Cortex of kidney (tissue), 1 donor: ENCODE measurements at regions not wholly inside any gene's neighbourhood (a gene's known extent, or its start where the extent isn't known, plus 50 kb on each side); places are given as distances from the start of the nearest gene placed in this dataset.
"Not testable (repeated sequence)": the region's sequence is repeated elsewhere in the genome, so short reads cannot be mapped to it uniquely, and the experiment has no call there.

ENCODE experiments used
- DNase-seq: peaks from one replicate; lab custom pipeline; 2025; lab: John Stamatoyannopoulos, UW

- DNase-seq, result not testable (repeated sequence)
These were observed 102.8 kb upstream of the OSBPL11 start for GRCh38 chr3:125697979-125698640.

DNA sequence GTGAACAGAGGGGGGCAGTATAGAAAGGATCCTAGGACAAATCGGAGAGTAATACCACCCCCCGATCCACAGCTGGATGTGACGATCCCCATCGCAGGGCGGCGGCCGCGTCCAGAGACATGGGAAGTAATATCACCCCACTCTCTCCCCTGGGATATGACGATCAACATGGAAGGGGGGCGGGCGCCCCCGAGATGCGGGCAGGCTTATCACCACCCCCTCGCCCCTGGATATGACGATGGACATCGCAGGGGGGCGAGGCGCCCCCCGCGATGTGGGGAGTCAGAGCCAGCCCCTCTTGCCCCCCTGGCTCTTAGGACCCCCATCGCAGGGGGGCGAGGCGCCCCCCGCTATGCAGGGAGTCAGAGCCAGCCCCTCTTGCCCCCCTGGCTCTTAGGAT, 120.4 kb upstream of the OSBPL11 start:
- no peak for DNase-seq

DNA sequence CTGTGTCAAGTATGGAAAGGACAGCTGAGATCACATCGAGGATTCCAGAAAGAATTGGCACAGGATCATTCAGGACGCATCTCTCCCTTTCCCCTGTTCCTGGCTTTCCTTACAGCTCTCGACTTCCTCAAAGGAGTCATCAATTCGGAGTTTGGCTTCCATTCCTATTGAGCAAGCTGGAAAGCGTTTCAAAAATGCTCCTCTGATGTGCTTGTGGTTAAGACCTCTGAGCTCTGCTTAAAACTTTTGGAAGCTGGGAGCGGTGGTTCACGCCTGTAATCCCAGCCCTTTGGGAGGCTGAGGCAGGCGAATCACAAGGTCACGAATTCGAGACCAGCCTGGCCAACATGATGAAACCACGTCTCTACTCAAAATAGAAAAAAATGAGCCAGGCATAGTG, 136.9 kb upstream of the OSBPL11 start:
- DNase-seq, result not testable (repeated sequence)

DNA sequence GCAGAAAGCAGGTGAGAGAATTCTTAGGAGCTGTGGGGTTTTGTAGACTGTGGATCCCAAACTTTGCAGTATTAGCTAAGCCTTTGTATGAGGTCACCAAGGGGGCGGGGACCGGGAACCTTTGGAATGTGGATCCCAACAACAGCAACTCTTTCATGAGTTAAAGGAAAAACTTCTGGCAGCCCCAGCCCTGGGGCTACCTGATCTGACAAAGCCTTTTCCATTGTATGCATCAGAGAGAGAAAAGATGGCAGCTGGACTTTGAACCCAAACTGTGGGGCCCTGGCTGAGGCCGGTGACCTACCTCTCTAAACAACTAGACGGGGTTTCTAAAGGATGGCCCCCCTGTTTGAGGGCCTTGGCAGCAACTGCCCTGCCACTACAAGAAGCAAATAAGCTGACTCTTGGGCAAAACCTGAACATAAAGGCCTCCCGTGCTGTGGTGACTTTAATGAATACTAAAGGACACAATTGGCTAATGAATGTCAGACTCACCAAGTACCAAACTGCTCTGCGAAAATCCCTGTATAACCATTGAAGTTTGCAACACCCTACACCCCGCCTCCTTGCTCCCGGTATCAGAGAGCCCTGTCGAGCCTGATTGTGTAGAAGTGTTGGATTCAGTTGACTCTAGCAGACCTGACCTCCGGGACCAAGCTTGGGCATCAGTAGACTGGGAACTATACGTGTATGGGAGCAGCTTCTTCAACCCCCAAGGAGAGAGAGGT, 146.9 kb upstream of the OSBPL11 start:
- not testable (repeated sequence) for DNase-seq

- DNase-seq, result not testable (repeated sequence)
These were observed 147.5 kb upstream of the OSBPL11 start for GRCh38 chr3:125742845-125743244.

- not testable (repeated sequence) for DNase-seq
These were observed 161.8 kb upstream of the OSBPL11 start for GRCh38 chr3:125757050-125757449.

- DNase-seq, result not testable (repeated sequence)
These were observed 163.4 kb upstream of the OSBPL11 start for GRCh38 chr3:125758641-125759130.

GRCh38 chr3:125762601-125763000, 167.3 kb upstream of the OSBPL11 start:
- DNase-seq, result not testable (repeated sequence)

DNA sequence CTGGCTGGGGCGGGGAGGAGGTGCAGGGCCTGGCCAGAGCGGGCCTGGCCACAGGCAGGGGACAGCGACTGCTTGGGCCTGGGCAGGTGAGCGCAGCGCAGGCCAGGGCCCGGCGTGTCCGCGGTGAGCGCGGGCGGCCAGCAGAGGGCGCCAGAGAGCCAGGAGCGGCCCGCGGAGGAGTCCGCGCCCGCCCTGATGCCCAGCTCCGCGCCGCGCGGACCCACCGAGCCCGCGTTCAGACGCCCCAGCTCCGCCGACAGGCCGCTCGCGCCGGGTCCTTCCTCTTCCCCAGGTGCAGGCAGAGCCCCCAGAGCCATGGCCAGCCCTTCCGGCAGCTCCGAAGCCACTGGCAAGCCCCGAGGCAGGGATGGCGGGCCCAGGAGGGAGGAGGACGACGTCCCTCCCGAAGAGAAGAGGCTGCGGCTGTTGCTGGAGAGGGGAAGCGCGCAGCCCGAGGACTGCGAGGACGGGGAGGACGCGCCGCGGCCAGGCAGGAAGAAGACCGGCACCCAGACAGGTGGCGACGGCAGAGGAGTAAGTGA, 171.1 kb upstream of the OSBPL11 start:
- DNase-seq, result not testable (repeated sequence)

DNA sequence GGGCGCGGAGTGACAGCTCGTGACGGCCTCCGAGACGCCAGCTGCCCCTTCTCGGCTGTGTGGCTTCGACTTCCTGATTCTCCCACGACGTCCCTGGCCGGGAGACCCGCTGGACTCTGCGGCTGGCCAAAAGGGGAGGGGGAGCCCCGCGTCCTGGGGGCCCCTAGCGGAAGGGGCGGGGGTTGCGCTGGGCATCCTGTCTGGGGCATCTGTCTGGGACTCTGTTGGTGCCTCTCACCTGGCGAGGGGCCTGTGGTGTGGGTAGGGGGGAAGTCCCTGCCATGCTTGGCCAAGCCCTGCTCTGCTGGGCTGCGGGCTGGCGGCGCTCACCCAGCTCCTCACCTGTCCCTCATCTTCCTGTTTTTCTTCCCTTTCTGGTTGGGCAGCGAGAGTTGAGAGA, 171.6 kb upstream of the OSBPL11 start:
- DNase-seq, result not testable (repeated sequence)

DNA sequence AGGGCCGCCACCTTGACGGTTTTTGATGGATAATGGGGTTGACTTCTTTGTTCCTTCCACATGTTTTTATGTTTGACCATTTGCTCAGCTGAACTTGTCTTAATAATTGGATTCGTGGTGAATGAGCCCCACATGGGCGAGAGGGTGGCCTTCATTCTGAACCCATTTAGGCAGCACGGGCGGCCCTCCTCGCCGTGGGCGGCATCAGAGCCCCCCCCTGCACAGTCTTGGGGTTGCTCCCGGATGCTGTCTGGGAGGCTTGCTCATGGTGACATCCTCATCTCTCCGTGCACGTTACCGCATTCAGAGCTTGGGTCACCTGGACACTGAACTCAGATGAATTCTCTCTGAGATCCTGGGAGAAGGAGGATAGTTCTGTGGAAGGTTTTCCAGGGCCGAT, 172.3 kb upstream of the OSBPL11 start:
- no peak for DNase-seq

- DNase-seq, result not testable (repeated sequence)
These were observed 173.5 kb upstream of the OSBPL11 start for GRCh38 chr3:125768821-125769220.

GRCh38 chr3:125771506-125771905, 176.2 kb upstream of the OSBPL11 start:
- not testable (repeated sequence) for DNase-seq

- not testable (repeated sequence) for DNase-seq
These were observed 179.2 kb upstream of the OSBPL11 start for GRCh38 chr3:125774433-125775034.

GRCh38 chr3:125775106-125775505, 179.8 kb upstream of the OSBPL11 start:
- not testable (repeated sequence) for DNase-seq

DNA sequence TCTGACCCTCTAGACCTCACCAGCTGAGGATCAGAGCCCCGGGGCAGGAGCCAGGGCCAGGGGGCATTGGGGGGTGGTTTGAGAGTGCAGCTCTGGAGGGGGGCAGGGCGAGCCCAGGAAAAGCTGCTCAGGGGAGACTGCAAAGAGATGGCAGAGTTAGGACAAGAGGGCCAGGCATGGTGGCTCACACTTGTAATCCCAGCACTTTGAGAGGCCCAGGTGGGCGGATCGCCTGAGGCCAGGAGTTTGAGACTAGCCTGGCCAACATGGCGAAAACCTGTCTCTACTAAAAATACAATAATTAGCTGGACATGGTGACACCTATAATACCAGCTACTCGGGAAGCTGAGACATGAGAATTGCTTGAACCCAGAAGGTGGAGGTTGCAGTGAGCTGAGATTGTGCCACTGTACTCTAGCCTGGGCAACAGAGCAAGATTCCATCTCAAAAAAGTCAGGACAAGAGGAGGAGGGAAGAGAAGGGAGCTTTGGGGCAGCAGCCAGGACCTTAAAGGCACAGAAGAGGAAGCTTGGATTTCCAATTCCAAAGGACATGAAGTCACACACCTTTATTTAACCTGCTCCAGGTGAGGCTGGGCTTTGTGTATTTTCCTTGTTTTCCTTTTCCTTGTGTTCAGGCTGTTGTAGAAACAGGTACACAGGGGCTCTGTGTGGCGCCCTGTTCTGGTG, 180.5 kb upstream of the OSBPL11 start:
- DNase-seq, result not testable (repeated sequence)

DNA sequence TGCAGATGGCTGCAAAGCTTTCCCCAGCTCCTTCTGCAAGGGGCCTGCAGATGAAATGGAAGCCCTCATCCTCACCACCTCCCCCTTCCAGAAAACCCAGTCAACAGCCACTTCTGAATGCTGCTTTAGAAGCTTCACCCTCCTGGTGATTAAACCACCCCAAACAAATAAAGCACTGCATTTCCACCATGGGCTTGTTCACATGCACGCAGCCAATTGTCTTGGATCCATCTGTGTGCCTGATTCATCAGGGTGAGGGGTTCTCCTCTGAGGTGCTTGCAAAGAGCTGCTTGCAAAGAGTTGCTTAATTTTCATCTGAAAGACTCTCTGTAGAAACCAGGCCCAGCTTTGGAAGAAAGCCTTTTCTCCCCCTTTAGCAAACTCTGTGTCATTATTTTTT, 184.0 kb upstream of the OSBPL11 start:
- not testable (repeated sequence) for DNase-seq

GRCh38 chr3:125779918-125780317, 184.6 kb upstream of the OSBPL11 start:
- DNase-seq, result not testable (repeated sequence)

GRCh38 chr3:125781678-125782077, 186.4 kb upstream of the OSBPL11 start:
- not testable (repeated sequence) for DNase-seq

- not testable (repeated sequence) for DNase-seq
These were observed 178.7 kb upstream of the ROPN1B start for GRCh38 chr3:125790312-125790711.

- not testable (repeated sequence) for DNase-seq
These were observed 178.0 kb upstream of the ROPN1B start for GRCh38 chr3:125791021-125791420.

- DNase-seq, result not testable (repeated sequence)
These were observed 159.0 kb upstream of the ROPN1B start for GRCh38 chr3:125810010-125810409.
